Cardiac septum (tissue), 1 donor: ENCODE measurements at regions not wholly inside any gene's neighbourhood (a gene's known extent, or its start where the extent isn't known, plus 50 kb on each side); places are given as distances from the start of the nearest gene placed in this dataset.

Experiments
- DNase-seq: peaks from one replicate; pipeline ENCODE4 v3.0.0-alpha.2; 2020; ENCODE audit warnings: low spot score
- intact Hi-C: fragments of 100-400 bp; cut with DNase I; formaldehyde crosslinking; loops from one replicate; pipeline ENCODE4 v1.14.0; 2022
- donor health status: DM: no; HTN: no; CAD: no.

DNA sequence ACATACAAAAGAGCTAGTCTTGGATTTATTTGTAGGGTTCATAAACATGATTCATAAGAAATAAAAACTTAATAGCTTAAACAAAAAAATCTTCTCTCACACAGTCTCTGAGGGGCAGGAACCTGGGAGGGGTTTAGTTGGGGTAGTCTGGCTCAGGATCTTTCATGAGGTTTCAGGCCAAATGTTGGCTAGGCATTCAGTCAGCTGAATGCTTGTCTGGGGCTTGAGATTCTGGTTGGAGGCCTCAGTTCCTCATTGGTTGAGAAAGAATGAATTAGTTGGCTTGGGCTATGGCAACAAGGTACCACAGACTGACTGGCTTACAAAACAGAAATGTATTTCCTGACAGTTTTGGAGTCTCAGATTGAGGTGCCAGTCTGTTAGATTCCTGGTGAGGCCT lies 74.3 kb downstream of the ANKRD7 start:
- intact Hi-C loops: no loop called here
- no peak for DNase-seq

DNA sequence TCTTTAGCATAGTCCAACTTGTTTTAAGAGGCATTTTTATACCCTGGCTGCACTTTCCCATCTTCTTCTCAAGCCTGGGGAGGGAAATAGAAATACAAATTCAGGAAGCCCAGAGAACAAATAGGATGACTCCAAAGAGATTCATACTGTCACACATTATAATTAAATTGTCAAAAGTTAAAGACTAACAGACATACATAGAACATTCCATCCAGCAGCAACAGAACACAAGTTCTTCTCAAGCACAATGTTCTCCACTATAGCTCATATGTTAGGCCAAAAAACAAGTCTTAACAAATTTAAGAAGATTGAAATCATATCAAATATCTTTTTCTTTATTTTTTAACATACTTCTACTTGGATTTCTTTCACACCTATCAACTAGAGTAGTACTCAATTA lies 75.7 kb downstream of the ANKRD7 start:
- no peak for DNase-seq
- intact Hi-C loops: no loop called here

DNA sequence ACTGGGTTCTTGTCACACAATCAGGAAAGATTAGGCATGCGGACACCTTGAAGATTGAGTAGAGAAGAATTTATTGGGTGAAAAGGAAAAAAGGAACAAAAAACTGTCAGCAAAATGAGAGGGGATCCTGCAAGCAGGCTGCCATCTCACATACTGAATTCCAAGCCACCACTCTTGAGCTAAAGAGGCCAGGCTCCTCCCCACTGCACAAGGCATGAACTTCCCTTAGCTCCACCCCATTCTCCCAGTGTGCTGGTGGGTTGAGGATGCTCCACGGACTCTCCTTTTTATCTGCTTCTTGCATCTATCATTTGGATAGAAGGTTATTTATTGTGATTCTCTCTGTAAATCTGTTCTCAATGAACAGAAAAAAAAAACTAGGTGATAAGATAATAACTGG lies 79.6 kb downstream of the ANKRD7 start:
- no peak for DNase-seq
- intact Hi-C loops: no loop called here

DNA sequence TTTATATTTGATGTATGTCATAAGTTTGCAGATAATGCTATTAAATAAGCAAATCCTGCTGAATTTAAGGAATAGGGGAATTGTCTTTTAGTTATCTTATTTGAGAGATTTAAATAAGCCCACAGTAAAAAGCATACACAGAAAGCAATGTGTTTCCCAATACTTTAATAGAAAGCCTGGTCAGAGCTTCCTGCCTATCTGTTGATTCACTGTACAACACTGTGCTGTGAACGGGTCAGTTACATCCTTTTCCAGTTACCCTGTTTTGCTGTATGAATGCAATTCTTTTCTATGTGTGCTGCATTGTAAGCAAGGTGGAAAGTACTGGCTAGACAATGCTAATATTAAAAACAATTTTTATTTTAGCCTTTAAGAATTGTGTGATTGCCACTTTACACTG lies 81.2 kb downstream of the ANKRD7 start:
- intact Hi-C loops: no loop called here
- no peak for DNase-seq

DNA sequence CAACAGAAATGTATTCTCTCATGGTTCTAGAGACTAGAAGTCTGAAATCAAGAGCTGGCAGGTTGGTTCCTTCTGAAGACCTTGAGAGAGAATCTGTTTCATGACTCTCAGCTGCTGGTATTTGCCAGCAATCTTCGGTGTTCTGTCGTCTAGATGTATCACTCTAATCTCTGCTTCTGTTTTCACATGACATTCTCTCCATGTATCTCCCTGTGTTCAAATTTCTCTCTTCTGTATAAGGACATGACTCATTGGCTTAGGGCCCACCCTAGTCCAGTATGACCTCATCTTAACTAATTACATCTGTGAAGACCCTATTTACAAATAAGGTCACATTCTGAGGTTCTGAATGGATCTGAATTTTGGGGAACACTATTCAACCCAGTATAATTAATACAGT lies 82.3 kb downstream of the ANKRD7 start:
- intact Hi-C loops: no loop called here
- DNase-seq: no peak

DNA sequence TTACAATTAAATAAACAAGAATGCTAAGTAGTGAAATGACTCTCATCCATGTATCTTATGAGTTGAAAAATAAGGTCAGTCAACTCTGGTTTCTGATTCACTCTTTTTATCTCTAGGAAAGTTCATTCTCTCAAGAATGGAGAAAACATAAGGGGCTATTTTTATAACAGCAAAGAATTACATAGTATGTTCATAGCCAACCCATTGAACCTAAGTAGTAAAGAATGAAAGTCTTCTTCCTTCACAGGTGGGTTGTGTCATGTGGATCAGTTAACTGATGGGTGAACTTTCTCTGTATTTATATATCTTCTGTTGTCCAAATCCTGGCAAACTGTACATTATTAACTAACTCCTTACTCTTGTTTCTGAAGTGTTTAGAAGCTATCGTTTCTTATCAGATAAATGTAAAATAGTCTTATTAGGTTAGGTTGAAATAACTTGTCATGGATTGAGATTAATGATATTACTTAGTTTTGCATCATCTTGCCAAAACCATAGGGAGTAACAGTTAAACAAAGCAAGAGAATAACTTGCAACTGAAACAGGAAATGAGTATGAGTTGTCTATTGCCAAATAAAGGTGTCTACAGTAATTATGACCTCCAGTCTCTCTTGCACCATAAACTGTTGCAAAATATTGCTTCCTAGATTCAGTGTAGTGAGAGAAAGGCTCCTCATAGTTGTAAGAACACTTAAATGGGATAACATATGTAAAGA lies 86.8 kb downstream of the ANKRD7 start:
- no peak for DNase-seq
- intact Hi-C loops: no loop called here

DNA sequence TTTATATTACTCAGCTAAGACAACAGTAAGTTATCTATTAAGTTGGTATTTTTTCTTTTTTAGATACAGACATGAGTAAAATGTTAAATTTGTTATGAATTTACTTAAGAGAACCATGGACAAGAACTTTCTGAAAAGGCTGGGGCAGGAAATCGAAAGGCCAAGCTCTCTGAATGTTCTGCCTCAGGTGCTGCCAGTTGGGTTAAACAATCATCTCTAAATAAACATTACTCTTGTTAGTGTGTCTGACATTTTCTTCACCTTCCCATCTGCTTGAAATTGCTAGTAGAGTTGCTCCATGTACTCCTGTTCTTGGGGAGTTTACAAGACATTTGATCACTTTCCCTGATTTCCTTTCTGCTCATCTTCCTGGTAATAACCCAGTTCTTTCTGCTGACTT lies 87.5 kb downstream of the ANKRD7 start:
- DNase-seq: no peak
- intact Hi-C loops: no loop called here

DNA sequence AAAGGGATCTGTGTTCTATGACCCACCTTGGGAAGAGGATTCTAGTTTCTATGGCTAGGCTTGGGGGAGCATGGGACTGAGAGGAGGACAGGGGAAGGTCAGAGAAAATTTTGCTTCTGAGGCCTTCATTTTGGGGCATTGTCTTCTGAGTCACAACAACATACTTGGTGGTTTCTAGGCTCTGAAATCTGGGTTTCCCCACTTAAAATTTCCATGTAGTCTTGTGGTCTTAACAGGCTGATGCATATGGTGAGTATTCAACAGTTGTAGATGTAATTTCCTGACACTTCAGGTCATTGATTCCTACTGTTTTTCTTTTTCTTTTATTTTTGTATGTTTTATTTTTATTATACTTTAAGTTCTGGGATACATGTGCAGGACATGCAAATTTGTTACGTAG lies 88.5 kb downstream of the ANKRD7 start:
- intact Hi-C loops: no loop called here
- DNase-seq: no peak

DNA sequence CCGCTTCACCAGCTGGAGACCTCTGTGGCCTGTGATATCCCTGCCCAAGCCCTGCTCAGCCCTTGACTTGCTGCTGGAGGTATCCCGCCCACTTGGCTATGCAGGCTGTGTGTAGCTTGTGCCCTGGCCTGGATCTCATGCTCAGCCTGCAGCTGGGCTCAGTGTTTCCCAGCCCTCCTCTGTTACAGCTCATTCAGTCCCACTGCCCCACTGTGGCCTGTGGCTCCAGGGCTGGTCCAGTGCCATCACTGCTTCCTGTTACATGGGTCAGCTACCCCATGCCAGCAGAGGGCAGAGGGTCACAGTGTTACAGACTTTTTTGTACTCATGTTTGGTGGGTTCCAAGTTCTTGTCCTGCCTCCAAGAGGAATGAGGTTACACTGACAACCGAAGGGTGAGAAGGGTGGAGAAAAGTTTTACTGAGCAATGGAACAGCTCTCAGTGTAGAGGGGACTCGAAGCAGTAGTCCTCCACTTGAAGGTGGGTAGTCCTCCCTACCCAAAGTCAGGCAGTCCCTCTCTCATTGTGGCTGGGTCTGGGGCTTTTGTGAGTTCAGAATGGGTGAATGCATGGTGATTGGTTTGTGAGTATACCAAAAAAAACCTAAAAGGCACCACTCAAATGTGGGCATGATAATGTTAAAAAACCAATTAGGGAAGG lies 100.4 kb downstream of the ANKRD7 start:
- intact Hi-C loops: no loop called here
- no peak for DNase-seq

DNA sequence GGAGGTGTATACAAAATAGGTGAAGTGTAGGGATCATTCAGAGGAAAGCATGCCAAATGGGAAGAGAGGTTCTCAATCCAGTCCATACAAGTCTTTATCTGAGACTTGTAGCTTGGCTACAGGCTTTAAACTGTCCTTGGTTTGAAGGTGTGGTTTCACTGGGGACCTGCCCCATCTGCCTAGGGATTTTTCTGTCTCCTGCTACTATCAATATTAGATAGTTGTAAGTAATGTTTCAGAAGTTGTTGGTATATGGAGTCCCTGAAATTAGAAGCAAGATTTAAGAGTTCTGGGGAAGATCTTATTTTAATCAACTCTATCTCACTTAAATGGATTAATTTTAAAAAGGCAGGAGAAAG lies 100.9 kb downstream of the ANKRD7 start:
- DNase-seq: no peak
- intact Hi-C loops: no loop called here

DNA sequence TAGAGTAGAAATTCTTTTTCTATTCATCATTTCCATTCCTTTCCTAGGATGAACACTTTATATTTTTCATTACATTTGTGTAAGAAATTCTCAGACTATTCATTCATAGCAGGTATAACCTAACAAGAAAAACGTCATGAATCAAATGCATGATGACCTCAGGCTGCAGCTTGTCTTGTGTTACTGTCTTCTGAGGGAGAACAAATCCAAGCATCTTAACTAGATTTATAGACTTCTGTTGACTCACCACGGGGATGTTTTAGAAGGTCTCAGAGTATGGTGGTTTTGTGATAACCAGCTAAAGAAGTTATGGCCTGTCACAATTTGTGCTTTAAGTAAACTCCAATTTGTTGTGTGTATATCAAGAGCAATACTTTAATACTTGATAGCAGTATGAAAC lies 102.7 kb downstream of the ANKRD7 start:
- no peak for DNase-seq
- intact Hi-C loops: no loop called here

DNA sequence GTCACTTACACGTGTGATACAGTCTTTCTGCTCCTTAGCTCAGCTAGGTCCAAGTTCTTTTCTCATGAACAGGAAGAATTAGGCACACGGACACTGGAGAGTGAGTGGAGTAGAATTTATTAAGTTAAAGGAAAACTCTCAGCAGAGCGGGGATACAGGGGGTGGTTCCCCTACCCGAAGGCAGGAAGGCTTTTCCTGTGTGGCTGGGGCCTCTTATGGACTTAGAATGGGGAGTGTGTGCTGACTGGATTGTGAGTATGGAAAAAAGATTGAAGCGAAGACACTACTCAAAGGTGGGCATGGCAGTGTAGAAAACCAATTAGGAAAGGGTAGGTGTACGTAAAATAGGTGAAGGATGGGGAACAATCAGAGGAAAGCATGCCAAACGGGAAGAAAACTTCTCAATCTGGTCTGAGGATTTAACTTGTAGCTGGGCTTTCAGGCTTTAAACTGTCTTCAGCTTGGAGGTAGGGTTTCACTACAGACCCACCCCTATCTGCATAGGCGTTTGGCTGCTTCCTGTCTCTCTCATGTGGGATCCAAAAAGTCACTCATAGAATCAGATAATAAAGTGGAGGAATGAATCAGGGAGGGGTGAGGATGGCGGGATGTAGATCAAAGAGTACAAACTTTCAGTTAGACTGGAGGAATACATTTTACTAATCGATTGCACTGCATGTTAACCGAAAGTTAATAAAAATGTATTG lies 104.2 kb downstream of the ANKRD7 start:
- intact Hi-C loops: no loop called here
- no peak for DNase-seq

DNA sequence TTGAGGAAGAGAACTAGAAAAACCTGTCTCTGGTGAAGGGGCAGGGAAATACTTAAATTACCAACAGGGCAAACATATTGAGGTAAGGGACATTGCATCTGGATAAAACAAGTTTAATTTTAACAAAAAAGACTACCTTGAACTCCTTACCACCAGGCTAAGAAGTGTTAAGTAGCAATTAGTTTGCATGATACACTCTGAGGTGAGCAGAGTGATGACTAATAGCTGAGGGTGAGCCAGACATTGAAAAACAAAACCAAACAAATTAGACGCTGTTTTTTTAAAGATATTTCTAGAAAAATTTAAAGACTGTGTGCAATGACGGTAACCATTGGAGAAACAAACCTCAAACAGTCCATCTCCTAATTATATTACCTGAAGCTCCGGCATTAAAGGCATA lies 105.9 kb downstream of the ANKRD7 start:
- intact Hi-C loops: no loop called here
- no peak for DNase-seq

DNA sequence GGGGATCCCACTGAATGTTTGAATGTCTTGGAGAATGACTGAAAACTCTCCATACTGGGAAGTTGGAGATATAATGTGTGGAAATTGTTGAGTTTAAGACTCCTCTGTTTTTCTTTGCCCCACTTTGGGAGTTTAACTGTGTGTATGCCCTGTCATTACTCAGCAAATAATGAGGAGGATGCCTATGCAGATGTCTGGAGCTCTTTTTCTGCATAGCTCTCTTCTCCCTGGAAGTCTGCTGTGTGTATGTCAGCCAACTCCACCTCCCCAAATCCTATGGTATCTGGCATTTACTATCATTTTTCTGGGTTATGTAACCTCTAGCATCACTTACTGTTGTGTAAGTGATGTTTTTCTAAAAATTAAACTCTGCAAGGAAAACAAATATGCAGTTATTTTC lies 122.2 kb downstream of the ANKRD7 start:
- intact Hi-C loops: no loop called here
- DNase-seq: no peak

DNA sequence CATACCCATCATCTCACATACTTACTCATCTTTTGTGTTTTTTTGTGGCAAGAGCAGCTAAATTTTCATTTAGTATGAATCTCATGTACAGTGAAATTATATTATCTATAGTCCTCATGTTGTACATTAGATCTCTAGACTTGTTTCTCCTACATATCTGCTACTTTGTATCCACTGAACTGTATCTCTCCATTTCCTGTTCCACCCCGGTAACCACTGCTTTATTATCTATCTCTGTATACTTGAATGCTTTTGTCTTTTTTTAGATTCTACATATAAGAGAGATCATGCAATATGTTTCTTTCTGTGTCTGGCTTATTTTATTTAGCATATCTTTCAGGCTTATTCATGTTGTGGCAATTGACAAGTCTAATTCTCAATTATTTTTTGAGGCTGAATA lies 125.1 kb downstream of the ANKRD7 start:
- intact Hi-C loops: no loop called here
- DNase-seq: no peak

DNA sequence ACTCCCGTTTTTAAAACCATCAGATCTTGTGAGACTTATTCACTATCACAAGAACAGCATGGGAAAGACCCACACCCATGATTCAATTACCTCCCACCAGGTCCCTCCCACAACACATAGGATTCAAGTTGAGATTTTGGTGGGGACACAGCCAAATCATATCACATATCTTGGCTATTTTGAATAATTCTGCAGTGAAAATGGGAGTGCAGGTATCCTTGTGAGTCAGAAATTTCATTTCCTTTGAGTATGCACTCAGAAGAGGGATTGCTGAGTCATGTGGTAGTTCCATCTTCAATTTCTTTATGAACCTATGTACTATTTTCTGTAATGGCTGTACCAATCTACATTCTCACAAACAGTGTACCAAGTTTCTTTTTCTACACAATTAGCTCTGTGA lies 125.8 kb downstream of the ANKRD7 start:
- DNase-seq: no peak
- intact Hi-C loops: no loop called here

DNA sequence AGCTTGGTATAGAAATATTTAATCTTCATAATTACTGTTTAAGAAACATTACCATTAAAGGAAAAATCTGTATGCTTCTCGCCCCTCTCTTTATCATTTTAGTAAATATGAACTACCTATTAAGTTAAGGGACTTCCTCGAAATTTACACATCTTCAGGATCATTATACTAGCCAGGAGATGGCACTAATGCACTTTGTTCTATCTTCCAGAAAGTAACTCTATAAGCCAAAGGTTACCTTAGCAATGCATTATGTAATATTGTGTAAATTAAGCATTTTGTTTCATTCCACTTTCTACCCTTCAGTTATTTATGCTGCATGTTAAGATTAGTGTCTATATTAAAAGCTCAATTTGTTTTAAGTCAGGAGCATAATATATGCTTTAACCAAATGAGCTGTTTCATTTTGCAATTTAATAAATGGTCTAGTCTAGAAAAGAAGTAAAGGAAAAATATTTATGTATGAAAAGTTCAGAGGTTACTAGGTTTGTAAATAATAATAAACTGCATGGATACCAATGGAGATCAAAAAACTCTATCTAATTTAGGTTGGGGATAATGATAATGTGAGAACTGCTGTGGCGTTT lies 128.5 kb downstream of the ANKRD7 start:
- DNase-seq: no peak
- intact Hi-C loops: no loop called here

DNA sequence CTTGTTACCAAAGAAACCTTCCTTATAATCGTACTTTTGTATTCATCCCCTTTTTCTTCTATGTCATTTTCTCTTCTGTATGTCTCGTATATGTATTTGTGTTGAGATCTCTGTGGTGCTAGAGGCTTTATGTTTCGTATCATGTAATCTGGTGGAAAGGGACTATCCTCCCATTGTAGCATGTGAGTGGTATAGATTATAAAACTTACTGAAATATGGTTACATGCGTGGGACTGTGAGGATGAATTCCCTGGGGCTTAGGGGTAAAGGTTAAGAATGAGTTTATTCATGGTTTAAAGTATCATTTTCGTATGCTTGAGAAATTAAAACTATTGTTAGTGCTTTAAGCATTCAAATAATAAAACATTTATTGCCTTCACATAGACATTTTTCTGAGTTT lies 141.9 kb downstream of the ANKRD7 start:
- intact Hi-C loops: no loop called here
- DNase-seq: no peak

DNA sequence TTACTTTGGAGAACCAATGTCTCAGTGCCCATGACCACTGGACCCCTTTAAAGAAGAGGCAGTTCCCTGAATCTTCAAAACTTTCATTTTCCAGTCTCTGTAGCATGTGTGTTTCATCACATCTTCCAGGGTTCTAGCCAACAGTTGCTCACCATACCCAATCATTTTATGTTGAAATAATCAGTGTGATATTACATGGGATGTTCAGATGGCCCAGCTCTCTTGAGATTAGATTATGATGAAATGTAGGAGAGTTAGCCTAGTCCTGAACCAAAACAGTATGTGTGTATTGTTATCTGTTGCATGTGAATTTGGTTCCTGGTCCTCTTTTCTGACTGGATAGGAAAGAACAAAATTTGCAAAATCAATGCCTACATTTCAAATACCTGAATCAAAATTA lies 144.5 kb downstream of the ANKRD7 start:
- intact Hi-C loops: no loop called here
- DNase-seq: no peak

DNA sequence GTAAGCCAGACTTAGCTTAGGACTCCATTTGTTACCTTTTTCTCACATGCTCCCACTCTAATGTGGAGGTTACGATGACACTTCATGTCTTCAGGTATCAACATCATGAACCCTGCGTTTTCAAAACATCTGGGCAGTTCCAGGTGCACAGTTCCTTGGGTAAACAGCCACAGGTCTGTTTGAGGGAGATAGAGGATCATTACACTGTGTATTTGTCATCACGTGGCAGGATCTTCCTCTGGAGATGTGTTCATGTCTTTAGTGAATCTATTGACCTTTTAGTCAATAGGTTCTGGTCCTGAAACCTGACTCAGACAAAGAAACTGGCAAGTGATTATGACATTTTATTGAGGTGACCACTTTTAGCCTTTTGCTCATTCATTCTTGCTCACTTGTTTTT lies 145.5 kb downstream of the ANKRD7 start:
- no peak for DNase-seq
- intact Hi-C loops: no loop called here

DNA sequence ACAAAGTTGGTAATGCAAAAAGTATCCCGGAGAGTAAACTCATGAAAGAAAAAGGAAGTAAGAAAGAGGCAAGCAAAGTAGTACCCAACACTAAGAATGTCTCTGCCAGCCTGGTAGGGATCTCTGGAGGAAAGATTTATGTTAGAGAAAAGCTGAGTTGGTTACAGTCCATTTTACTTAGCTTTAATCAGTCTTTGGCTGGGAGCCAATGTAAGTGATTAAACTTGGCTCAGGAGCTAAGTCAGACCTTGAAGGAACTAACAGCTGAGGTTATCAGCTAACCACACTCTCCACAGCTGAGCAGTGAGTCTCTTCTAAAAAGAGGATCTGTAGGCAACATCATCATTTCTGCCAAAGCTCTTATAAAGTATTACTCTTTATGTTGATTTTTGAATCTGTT lies 148.0 kb downstream of the ANKRD7 start:
- no peak for DNase-seq
- intact Hi-C loops: no loop called here
